Neural cell (in vitro differentiated cells): ENCODE measurements at regions not wholly inside any gene's neighbourhood (a gene's known extent, or its start where the extent isn't known, plus 50 kb on each side); places are given as distances from the start of the nearest gene placed in this dataset.

Source experiments
- H2AFZ ChIP-seq: fragments of 200-600, 300-800 bp; sonication (generic), shearing (Covaris generic); 2 replicates; pipeline ENCODE4 v1.6.0; 2014; ENCODE audit warnings: low read depth, mild to moderate bottlenecking, antibody characterized with exemption, low read length, moderate library complexity
- H3F3A ChIP-seq: fragments of 200-600 bp; shearing (Covaris generic); 2 replicates; pipeline ENCODE4 v1.6.1; 2016; ENCODE audit warnings: mild to moderate bottlenecking, moderate library complexity, mixed read lengths, antibody characterized with exemption, low read length; ENCODE audit not compliant: insufficient read depth, poor library complexity, severe bottlenecking
- H3K27ac ChIP-seq: fragments of 200-600, 300-800 bp; sonication (generic), shearing (Covaris generic); 2 replicates; pipeline ENCODE4 v1.5.1; 2014; ENCODE audit warnings: mild to moderate bottlenecking, low read length, moderate library complexity
- H3K27me3 ChIP-seq: fragments of 300-800, 200-600 bp; sonication (generic), shearing (Covaris generic); 2 replicates; pipeline ENCODE4 v1.6.0; 2014; ENCODE audit warnings: mild to moderate bottlenecking, low read depth, low read length, moderate library complexity; ENCODE audit not compliant: insufficient read depth
- H3K36me3 ChIP-seq: fragments of 300-800, 200-600 bp; sonication (generic), shearing (Covaris generic); 2 replicates; pipeline ENCODE4 v1.5.1; 2014; ENCODE audit warnings: mild to moderate bottlenecking, antibody characterized with exemption, low read length, moderate library complexity; ENCODE audit not compliant: insufficient read depth
- H3K4me2 ChIP-seq: fragments of 300-800, 200-600 bp; sonication (generic), shearing (Covaris generic); 2 replicates; pipeline ENCODE4 v1.6.0; 2014; ENCODE audit warnings: mild to moderate bottlenecking, low read length
- H3K4me3 ChIP-seq: fragments of 300-800, 200-600 bp; sonication (generic), shearing (Covaris generic); 2 replicates; pipeline ENCODE4 v1.5.1; 2014; ENCODE audit warnings: mild to moderate bottlenecking, low read length, moderate library complexity
- H3K79me2 ChIP-seq: fragments of 200-600 bp; shearing (Covaris generic); replicated peaks from 2 replicates; pipeline ENCODE4 v1.6.0; 2014; ENCODE audit warnings: mild to moderate bottlenecking, low read length, moderate library complexity; ENCODE audit not compliant: insufficient read depth
- H3K9ac ChIP-seq: fragments of 300-800, 200-600 bp; sonication (generic), shearing (Covaris generic); 2 replicates; pipeline ENCODE4 v1.6.1; 2016; ENCODE audit warnings: mild to moderate bottlenecking, low read length, mixed read lengths
- H3K9me2 ChIP-seq: fragments of 200-600 bp; shearing (Covaris generic); 2 replicates; pipeline ENCODE4 v1.6.1; 2016; ENCODE audit warnings: mild to moderate bottlenecking, low read length, mixed read lengths; ENCODE audit not compliant: insufficient read depth
- H3K9me3 ChIP-seq: fragments of 200-600, 300-800 bp; sonication (generic), shearing (Covaris generic); 2 replicates; pipeline ENCODE4 v1.6.1; 2016; ENCODE audit warnings: mild to moderate bottlenecking, mixed run types, low read length, moderate library complexity, mixed read lengths
- H4K20me1 ChIP-seq: fragments of 200-600 bp; shearing (Covaris generic); 2 replicates; pipeline ENCODE4 v1.6.1; 2016; ENCODE audit warnings: mild to moderate bottlenecking, mixed run types; ENCODE audit not compliant: insufficient read depth
- CTCF ChIP-seq: fragments of 450-650 bp; IDR thresholded peaks from 2 replicates; pipeline ENCODE4 v1.5.1; 2014; ENCODE audit warnings: antibody characterized with exemption, mild to moderate bottlenecking, moderate library complexity; ENCODE audit not compliant: poor library complexity, severe bottlenecking
- EP300 ChIP-seq: fragments of 450-650 bp; conservative IDR thresholded peaks from 2 replicates; pipeline ENCODE4 v1.6.1; 2014; ENCODE audit warnings: antibody characterized with exemption, mild to moderate bottlenecking, moderate library complexity; ENCODE audit not compliant: poor library complexity, severe bottlenecking
- EZH2 ChIP-seq: fragments of 200-600, 300-800 bp; shearing (Covaris generic), sonication (generic); IDR thresholded peaks from 2 replicates; pipeline ENCODE4 v1.6.1; 2014; ENCODE audit warnings: antibody characterized with exemption, low read length, borderline replicate concordance, mild to moderate bottlenecking; ENCODE audit not compliant: insufficient read depth, poor library complexity, severe bottlenecking
- MXI1 ChIP-seq: fragments of 450-650 bp; conservative IDR thresholded peaks from 2 replicates; pipeline ENCODE4 v1.6.1; 2014; ENCODE audit warnings: antibody characterized with exemption, mild to moderate bottlenecking; ENCODE audit not compliant: poor library complexity, severe bottlenecking
- POLR2AphosphoS5 ChIP-seq: IDR thresholded peaks from 2 replicates; pipeline ENCODE4 v1.6.1; 2012
- RAD21 ChIP-seq: fragments of 450-650 bp; conservative IDR thresholded peaks from 2 replicates; pipeline ENCODE4 v1.6.1; 2014; ENCODE audit warnings: antibody characterized with exemption, mild to moderate bottlenecking, moderate library complexity
- REST ChIP-seq: IDR thresholded peaks from 2 replicates; pipeline ENCODE4 v1.6.1; 2012; ENCODE audit warnings: borderline replicate concordance
- SMC3 ChIP-seq: fragments of 450-650 bp; conservative IDR thresholded peaks from 2 replicates; pipeline ENCODE4 v1.6.1; 2014; ENCODE audit warnings: antibody characterized with exemption, mild to moderate bottlenecking, moderate library complexity; ENCODE audit not compliant: poor library complexity
- TAF1 ChIP-seq: IDR thresholded peaks from 2 replicates; pipeline ENCODE4 v1.6.1; 2012; ENCODE audit warnings: low read depth

- Histone ChIP-seq H3K9ac (no peak overlapping the region), H3K9me2 (no peaks in the 10 kb centered on the region), H3K4me3 (no peak overlapping the region), H3K4me2 (no peak overlapping the region), H3K27me3 (no peaks in the 10 kb centered on the region), H3K79me2 (no peaks in the 10 kb centered on the region), H3F3A (no peaks in the 10 kb centered on the region), H4K20me1 (no peaks in the 10 kb centered on the region), H3K27ac (no peak overlapping the region), H3K36me3 (no peaks in the 10 kb centered on the region), H2AFZ (no peak overlapping the region), H3K9me3 (no peaks in the 10 kb centered on the region)
- TF ChIP-seq MXI1: no peak
- no peak for TF ChIP-seq TAF1
- TF ChIP-seq POLR2AphosphoS5: no peak
- TF ChIP-seq SMC3: no peak
- no peak for TF ChIP-seq REST
- no peak for TF ChIP-seq EP300
- TF ChIP-seq RAD21: no peak
Measured at GRCh38 chr2:122261911-122262310, 506.5 kb downstream of the TSN start.

- Histone ChIP-seq H3K4me2 (no peak overlapping the region), H3K9me3 (no peaks in the 10 kb centered on the region), H4K20me1 (no peaks in the 10 kb centered on the region), H3K4me3 (no peak overlapping the region), H2AFZ (no peak overlapping the region), H3K9ac (no peak overlapping the region), H3K27me3 (no peaks in the 10 kb centered on the region), H3K79me2 (no peaks in the 10 kb centered on the region), H3K27ac (no peak overlapping the region), H3K9me2 (no peaks in the 10 kb centered on the region), H3F3A (no peaks in the 10 kb centered on the region), H3K36me3 (no peaks in the 10 kb centered on the region)
- TF ChIP-seq EZH2 (no peak), EP300 (no peak), POLR2AphosphoS5 (no peak), TAF1 (no peak), RAD21 (no peak), CTCF (no peak), MXI1 (no peak), REST (no peak), SMC3 (no peak)
Measured at GRCh38 chr2:122263746-122264145, 508.3 kb downstream of the TSN start.
